ENCODE measurements at regions not wholly inside any gene's neighbourhood (a gene's known extent, or its start where the extent isn't known, plus 50 kb on each side); places are given as distances from the start of the nearest gene placed in this dataset.
"Not testable (repeated sequence)": the region's sequence is repeated elsewhere in the genome, so short reads cannot be mapped to it uniquely, and the experiment has no call there.

GRCh38 chr1:30533796-30534550, 189.4 kb downstream of the MATN1 start:
- DNase-seq (ENCODE audit: low read depth in 2 of 3, low spot score in 1 of 3), result no peak

GRCh38 chr1:30533141-30533540, 190.2 kb downstream of the MATN1 start:
- DNase-seq (ENCODE audit: low read depth in 2 of 3, low spot score in 1 of 3), result no peak

DNA sequence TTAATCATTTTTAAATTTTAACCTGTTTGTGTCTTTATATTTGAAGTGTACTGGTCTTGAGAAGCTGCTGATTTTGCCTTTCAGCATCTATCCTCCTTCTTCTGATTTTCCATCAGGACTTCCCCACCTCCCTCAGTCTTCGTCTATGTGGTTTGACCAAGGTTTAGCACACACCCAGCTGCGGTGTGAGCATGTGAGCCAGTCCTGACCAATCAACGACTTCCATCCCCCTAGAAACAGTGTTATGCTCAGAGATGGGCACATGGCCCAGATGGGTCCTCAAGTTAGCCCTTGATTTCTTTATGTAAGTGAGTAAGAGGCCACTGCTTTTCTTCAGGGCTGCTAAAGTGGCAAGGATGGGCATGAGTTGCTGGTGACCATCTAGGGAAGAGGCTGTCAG, 190.8 kb downstream of the MATN1 start:
- no peak for DNase-seq (ENCODE audit: low read depth in 2 of 3, low spot score in 1 of 3)

- no peak for DNase-seq (ENCODE audit: low read depth in 2 of 3, low spot score in 1 of 3)
Observed at GRCh38 chr1:30527511-30528140, 195.8 kb downstream of the MATN1 start.

- no peak for DNase-seq (ENCODE audit: low read depth in 2 of 3, low spot score in 1 of 3)
Observed at GRCh38 chr1:30526652-30527345, 196.6 kb downstream of the MATN1 start.

- no peak for DNase-seq (ENCODE audit: low read depth in 2 of 3, low spot score in 1 of 3)
Observed at GRCh38 chr1:30525971-30526651, 197.3 kb downstream of the MATN1 start.

DNA sequence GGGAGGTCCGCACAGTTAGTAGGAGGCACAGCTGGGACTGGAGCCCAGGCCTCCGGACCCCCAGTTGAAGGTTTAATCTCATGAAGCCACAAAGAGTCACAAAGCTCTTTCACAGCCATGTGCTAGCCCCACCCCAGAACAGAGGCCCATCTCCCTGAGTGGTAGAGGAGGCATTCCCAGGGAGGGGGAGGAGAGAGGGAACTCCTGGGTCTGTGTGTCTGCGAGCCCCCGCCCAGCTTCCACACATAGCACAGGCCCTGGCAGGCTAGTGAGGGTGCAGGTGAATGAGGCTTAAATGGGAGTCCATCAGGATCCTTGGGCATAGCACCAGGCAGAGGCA, 197.8 kb downstream of the MATN1 start:
- no peak for DNase-seq (ENCODE audit: low read depth in 2 of 3, low spot score in 1 of 3)

DNA sequence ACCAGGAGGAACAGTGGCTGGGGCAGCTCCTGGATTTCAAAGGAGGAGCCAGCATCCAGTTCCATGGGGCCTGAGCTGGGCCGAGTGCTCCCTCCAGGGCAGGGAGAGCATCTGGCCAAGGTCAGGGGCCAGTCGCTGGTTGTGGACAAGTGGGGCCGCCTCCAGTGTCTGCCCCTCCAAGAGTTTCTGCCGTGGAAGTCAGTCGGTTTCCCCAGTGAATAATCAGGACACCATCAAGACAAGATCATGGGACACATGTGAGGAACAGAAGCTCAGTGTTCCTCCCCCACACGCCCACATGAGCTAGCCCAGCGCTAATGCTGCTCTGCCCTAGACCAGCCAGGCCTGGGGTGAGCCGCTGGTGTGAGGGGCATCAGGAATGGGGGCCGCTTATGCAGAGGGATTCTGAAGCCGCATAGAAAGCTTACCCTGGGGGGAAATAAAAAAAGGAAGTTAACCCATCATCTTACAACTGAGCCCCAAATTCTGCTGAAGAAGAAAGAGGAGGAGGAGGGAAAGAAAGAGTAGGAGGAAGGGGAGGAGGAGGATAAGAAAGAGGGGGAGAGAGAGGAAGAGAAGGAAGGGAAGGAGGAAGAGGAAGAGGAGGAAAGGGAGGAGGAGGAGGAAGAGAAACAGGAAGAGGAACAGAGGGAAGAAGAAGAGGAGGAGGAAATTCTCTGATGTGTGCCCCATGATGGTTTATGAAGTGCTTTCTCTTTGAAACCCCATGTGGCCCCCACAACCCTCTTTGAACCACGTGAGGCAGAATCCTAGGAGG, 198.4 kb downstream of the MATN1 start:
- DNase-seq (ENCODE audit: low read depth in 2 of 3, low spot score in 1 of 3), result no peak

- not testable (repeated sequence) for DNase-seq (ENCODE audit: low read depth in 2 of 3, low spot score in 1 of 3)
Observed at GRCh38 chr1:30524025-30524555, 199.3 kb downstream of the MATN1 start.

DNA sequence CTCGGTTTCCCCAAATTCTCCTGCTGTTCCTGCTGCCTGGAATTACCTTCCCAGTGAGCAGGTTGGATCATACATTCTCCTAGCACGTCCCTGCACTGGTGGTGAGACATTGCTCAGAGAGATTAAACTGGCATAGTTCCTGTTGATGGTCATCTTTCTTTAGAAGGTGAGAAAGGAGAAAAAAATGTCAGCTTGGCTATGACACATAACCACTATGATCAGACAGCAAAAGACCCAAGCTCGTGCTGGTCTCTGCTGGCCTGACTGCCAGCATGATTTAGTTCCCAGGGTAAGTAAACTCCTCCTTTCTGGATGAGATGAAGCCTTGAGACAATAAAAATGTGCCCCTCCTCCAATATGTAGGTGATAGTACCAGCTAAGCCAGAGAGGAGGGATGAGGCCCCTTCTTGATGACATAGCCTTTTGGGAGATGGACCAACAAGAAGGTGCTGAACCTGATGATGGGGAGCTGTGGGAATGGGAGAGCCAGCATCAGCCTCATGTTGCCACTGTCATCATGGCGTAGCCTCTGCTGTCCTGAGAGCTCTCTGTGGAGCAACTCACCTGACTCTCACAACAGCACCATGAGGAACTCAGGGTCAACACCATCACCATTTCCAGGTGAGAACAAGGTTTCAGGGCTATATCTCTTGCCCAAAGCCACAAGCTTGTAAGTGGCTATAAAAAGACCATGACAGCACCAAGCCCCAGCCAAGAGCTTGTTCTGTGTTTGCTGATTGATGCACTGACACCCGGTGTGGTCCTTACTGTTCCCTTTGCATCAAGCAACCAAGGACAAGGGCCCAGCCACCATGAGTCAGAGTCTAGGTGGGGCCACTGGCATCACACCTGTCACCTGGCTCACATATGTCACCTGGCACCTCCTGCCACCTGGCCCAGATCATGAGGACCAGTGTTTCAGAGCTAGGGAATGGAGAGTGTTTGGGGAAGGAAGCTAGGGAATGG, 200.0 kb downstream of the MATN1 start:
- DNase-seq (ENCODE audit: low read depth in 2 of 3, low spot score in 1 of 3), result no peak

DNA sequence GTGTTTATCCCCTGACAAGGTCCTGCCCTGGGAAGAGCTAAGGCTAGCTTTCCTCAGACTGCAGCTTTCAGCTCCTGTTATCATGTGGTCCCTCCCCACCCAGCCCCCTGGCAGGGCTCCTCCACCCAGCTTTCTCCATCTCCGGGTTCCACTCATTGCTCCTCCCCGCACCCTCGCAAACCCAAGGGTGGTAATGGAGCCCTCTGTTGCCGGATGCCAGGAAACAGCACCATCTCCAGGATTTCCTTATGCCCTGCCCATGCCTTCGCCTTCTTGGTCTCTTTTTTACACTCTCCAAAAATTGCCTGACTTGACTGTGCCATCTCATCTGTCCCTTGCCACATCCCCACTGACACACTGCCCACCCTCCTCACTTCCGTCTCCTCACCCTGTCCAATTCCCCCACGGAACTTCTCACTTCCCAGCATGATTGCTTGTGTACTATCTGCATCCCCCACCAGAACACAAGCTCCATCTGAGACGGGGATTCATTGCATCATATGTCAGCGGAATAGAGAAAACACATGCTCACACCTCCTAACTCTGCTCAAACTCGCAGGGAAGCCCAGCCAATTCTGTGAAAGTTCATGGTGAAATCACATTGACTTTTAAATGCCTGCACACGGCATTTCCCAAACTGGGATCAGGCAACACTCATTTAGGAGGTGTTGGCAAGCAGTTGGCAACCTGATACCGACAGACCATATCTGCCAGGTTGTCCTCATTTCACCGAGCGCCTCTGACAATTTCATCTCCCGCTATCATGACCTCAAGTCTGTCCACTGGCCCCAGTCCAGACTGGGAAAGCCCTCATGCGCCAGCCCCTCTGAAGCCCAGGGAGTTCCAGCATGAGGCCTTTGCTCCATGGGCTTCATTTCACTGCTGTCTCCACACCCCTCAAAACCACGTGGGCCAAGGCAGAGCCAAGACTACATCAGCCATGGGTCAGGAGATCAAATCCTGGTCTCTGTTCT, 201.1 kb downstream of the MATN1 start:
- DNase-seq (ENCODE audit: low read depth in 2 of 3, low spot score in 1 of 3), result no peak

DNA sequence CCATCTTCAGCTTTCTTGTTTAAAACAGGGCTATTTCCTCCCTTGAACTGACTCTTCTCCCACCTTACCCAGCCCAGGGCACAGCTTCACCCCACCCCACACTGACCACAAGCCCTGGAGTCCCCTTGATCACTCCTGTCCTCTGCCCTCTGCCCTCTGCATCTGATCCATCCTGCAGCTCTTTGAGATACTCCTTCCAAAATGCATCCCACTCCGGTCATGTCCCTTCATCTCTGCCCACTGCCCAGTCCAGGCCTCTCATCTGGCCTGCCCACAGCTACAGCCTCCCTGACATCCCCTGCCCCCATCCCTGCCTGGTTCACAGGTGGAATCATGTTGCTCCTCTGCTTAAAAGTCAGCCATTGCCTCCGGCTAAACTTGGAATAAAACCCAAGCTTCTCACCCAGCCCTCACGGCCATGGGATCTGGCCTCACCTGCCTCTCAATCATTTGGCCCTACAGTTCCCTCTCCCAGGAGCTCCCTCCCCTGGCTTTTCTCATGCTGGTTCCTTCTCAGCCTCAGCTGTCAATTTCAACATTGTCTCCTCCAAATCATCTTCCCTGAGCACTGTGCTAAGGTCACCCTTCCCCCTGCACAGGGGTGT, 202.0 kb downstream of the MATN1 start:
- no peak for DNase-seq (ENCODE audit: low read depth in 2 of 3, low spot score in 1 of 3)

DNA sequence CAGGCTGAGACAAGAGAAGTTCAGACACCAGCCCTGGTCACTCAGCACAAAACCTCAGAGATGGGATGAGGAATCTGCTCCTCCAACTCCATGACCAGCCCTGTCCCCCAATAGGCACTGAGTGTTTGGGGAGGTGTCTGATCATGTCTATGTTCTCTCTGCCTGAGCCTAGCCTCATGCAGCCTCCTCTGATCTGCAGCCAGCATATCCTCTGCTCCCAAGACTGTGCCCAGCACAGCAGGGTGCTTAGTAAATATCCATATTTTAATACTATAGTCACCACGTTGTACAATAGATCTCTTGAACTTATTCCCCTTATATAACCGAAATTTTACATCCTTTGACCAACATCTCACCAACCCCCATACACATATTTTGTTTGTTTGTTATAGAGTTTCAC, 202.9 kb downstream of the MATN1 start:
- no peak for DNase-seq (ENCODE audit: low read depth in 2 of 3, low spot score in 1 of 3)

DNA sequence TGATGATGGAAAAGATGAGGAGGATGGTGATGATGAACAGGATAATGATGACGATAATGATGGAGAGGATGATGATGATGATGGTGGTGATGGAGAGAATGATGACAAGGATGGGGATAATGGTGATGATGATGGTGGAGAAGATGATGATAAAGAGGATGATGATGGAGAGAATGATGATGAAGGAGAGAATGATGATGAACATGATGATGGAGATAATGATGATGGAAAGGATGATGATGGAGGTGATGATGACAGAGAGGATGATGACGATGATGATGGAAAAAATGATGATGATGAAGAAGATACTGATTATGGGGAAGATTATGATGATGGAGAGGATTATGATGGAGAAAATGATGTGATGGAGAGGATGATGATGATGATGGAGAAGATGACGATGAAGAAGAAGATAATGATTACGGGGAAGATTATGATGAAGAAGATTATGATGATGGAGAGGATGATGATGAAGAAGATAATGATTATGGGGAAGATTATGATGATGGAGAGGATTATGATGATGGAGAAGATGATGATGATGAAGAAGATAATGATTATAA, 204.1 kb downstream of the MATN1 start:
- DNase-seq (ENCODE audit: low read depth in 2 of 3, low spot score in 1 of 3), result no peak

DNA sequence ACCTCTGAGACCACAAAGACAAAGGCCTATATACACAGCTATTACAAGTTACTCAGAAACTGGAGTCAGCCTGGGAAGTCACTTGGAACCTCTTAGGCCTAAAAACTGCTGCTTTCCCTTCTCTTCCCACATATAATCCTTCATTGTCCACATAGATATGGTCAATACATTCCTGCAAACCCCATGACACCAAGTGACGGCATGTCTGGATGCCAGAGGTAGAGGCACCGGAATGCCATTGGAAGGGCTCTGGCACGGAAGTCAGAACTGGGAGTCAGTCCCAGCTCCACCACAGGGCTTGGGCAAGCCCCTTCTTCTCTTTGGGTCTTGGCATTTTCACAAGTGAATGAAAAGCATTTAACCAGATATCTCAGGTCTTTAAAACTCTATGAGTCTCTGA, 204.7 kb downstream of the MATN1 start:
- DNase-seq (ENCODE audit: low read depth in 2 of 3, low spot score in 1 of 3), result no peak

- no peak for DNase-seq (ENCODE audit: low read depth in 2 of 3, low spot score in 1 of 3)
Observed at GRCh38 chr1:30518186-30518585, 205.2 kb downstream of the MATN1 start.

DNA sequence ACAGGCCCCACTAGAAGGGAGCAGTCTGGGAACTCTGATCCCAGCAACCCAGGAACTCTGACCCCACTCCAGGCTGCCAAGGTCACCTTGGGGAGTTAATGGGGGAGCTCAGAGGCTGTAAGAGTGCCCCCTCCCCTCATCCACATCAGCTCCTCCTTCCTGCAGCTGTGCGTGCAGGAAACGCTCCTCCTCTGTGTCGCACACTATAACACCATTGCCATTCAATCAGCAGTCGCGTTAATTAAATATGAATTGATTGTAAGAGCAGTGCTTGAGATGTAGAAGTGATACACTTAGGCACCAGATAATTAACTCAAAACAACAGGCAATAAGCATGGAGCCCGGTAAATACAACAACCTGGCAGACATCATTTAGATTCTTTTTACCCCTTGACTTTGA, 205.7 kb downstream of the MATN1 start:
- DNase-seq (ENCODE audit: low read depth in 2 of 3, low spot score in 1 of 3), result not testable (repeated sequence)

GRCh38 chr1:30517241-30517640, 206.1 kb downstream of the MATN1 start:
- not testable (repeated sequence) for DNase-seq (ENCODE audit: low read depth in 2 of 3, low spot score in 1 of 3)

Measured in stimulated activated CD4-positive, alpha-beta T cell treated with anti-CD3 and anti-CD28 coated beads, Interleukin-12 subunit alpha, Interleukin-12 subunit beta, amount 100 ng/mL, for 48 hours (primary cell).